Prostate gland (tissue), 2 donors: ENCODE measurements at regions not wholly inside any gene's neighbourhood (a gene's known extent, or its start where the extent isn't known, plus 50 kb on each side); places are given as distances from the start of the nearest gene placed in this dataset.

ENCODE experiments used
- DNase-seq: peaks from one replicate; pipeline ENCODE4 v3.0.0-alpha.2; 2019; ENCODE audit warnings: low spot score
- H3K27ac ChIP-seq, 2 donors: fragments of 200-600 bp; sonication (generic); 2 replicates each; pipeline ENCODE4 v1.5.1; 2017 to 2019
- H3K27me3 ChIP-seq: fragments of 200-600 bp; sonication (generic); replicated peaks from 2 replicates; pipeline ENCODE4 v1.5.1; 2019; ENCODE audit not compliant: insufficient read depth
- H3K36me3 ChIP-seq, 2 donors: fragments of 200-600 bp; sonication (generic); 1 replicate in 1 of 2; 2 replicates in 1 of 2; pipeline versions ENCODE4 v1.5.1 to v1.8.1; 2017 to 2019
- H3K4me1 ChIP-seq: fragments of 200-600 bp; sonication (generic); replicated peaks from 2 replicates; pipeline ENCODE4 v1.5.1; 2019
- H3K4me3 ChIP-seq, 2 donors: fragments of 200-600 bp; sonication (generic); 2 replicates each; pipeline ENCODE4 v1.5.1; 2017 to 2019
- H3K9me3 ChIP-seq: fragments of 200-600 bp; sonication (generic); 2 replicates; pipeline ENCODE4 v1.5.1; 2017
- POLR2A ChIP-seq: fragments of 450-650 bp; IDR thresholded peaks from one replicate; pipeline ENCODE4 v1.6.1; 2016; ENCODE audit warnings: antibody characterized with exemption, mild to moderate bottlenecking
- POLR2AphosphoS5 ChIP-seq: sonication (generic); formaldehyde crosslinking; IDR thresholded peaks from one replicate; pipeline ENCODE4 v1.6.1; 2017; ENCODE audit warnings: antibody characterized with exemption
- WGBS: methylation state at CpG from one replicate; pipeline ENCODE4 v1.1.5; 2018; 5-methylcytosine and 5-hydroxymethylcytosine counted together
- intact Hi-C: fragments of 100-400 bp; cut with DNase I; formaldehyde crosslinking; loops from one replicate; pipeline ENCODE4 v1.14.2; 2022
- TF ChIP-seq, protein P1 (sequence below), 4 experiments: fragments of 200-600 bp in 2 of 4; fragments of 450-650 bp in 2 of 4; sonication (generic) in 2 of 4; IDR thresholded peaks; 1 replicate in 3 of 4; 2 replicates in 1 of 4; pipeline ENCODE4 v1.5.1; 2016 to 2019; ENCODE audit warnings: antibody characterized with exemption in 4 of 4, mild to moderate bottlenecking in 2 of 4, moderate library complexity in 2 of 4

DNA sequence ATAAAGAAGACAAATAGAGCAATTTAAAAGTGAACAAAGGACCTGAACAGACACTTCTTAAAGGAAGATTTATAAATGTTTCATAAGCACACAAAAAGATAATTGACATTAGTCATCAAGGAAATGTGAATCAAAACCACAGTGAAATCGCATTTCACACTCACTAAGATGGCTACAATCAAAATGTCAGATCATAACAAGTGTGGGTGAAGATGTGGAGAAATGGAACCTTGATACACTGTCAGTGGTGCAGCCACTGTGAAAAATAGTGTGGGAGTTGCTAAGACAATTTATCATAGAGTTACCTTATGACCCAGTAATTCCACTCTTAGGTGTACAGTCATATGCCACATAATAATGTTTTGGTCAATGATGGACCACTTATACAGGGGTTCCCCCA, 54.5 kb upstream of the HTR4 start:
- 63% methylated on average over 1 of the region's 1 CpG for WGBS
- Histone ChIP-seq H3K36me3 (no peaks in the 10 kb centered on the region), H3K4me1 (no peaks in the 10 kb centered on the region), H3K4me3 (no peak overlapping the region), H3K9me3 (no peaks in the 10 kb centered on the region), H3K27ac (no peak overlapping the region), H3K27me3 (no peaks in the 10 kb centered on the region)
- DNase-seq = no peak
- intact Hi-C loops = no loop called here
- TF ChIP-seq, protein P1, sequence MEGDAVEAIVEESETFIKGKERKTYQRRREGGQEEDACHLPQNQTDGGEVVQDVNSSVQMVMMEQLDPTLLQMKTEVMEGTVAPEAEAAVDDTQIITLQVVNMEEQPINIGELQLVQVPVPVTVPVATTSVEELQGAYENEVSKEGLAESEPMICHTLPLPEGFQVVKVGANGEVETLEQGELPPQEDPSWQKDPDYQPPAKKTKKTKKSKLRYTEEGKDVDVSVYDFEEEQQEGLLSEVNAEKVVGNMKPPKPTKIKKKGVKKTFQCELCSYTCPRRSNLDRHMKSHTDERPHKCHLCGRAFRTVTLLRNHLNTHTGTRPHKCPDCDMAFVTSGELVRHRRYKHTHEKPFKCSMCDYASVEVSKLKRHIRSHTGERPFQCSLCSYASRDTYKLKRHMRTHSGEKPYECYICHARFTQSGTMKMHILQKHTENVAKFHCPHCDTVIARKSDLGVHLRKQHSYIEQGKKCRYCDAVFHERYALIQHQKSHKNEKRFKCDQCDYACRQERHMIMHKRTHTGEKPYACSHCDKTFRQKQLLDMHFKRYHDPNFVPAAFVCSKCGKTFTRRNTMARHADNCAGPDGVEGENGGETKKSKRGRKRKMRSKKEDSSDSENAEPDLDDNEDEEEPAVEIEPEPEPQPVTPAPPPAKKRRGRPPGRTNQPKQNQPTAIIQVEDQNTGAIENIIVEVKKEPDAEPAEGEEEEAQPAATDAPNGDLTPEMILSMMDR (IDR thresholded peaks at IDR 0.05) = no peak
- TF ChIP-seq POLR2AphosphoS5 = no peak
- no peak for TF ChIP-seq POLR2A

DNA sequence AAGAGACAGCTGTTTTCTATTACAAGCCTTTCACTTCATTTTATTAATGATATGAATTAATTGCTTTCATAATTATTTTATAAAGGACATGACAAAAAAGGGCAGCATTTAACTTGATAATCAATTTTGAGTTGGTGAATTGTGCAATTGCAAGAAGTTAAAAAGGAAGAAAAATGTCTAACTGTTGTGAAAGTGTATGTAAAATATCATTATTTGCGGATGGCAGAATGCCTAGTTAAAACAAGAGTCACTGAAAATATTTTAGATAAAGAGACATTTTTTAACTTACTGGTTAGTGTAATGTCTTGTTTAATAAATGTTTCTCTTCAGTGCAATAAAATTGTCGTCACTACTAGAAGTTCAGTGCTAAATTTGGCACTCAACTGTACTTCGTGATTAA, 57.6 kb upstream of the HTR4 start:
- no peaks in the 10 kb centered on the region for H3K36me3 ChIP-seq
- intact Hi-C loops = no loop called here
- H3K4me1 ChIP-seq = no peaks in the 10 kb centered on the region
- H3K27ac ChIP-seq = no peak overlapping the region
- no peak for TF ChIP-seq POLR2A
- no peak for TF ChIP-seq POLR2AphosphoS5
- TF ChIP-seq, protein P1 (IDR thresholded peaks at IDR 0.05) = no peak
- no peaks in the 10 kb centered on the region for H3K27me3 ChIP-seq
- H3K4me3 ChIP-seq = no peak overlapping the region
- WGBS = 47% methylated on average over 3 of the region's 3 CpGs
- no peak for DNase-seq
- H3K9me3 ChIP-seq = no peaks in the 10 kb centered on the region

DNA sequence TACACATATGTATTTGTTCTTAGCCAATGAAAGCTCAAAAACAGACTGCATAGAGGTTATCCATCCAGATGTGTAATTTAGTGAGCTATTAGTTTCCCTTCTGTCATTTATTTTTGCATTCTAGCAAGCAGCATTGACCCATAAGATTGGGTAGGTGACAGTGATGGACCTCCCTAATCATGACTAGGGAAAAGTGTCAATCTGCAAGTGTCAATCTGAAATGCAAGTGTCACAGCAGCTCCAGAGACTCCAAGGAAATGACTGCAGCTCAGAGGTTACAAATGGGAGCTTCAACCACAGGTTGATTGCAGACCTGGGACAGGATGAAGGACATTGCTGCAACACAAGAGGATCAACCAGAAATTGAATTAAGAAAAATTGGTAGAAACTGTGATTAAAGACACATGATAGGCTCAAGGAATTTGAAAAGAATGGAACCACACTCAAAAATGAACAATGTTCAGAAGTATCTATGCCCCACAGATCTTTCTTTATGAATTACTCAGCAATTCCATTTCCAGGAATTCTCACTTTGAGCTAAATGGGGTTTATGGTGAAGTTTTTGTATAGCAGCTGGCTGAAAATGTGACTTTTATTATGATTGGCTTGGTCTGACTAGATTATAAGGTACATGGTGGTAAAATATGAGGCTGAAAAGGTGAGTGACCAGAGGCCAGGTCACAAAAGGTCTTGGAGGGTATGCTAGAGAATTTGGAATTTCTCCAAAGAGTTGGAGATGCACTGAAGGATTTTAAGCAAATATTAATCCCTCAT, 59.6 kb upstream of the HTR4 start:
- Histone ChIP-seq H3K27ac (no peak overlapping the region), H3K4me3 (no peak overlapping the region), H3K36me3 (no peaks in the 10 kb centered on the region), H3K4me1 (no peaks in the 10 kb centered on the region), H3K27me3 (no peaks in the 10 kb centered on the region), H3K9me3 (no peaks in the 10 kb centered on the region)
- DNase-seq = no peak
- TF ChIP-seq, protein P1 (IDR thresholded peaks at IDR 0.05) = no peak
- TF ChIP-seq POLR2A = no peak
- no peak for TF ChIP-seq POLR2AphosphoS5
- intact Hi-C loops = no loop called here

DNA sequence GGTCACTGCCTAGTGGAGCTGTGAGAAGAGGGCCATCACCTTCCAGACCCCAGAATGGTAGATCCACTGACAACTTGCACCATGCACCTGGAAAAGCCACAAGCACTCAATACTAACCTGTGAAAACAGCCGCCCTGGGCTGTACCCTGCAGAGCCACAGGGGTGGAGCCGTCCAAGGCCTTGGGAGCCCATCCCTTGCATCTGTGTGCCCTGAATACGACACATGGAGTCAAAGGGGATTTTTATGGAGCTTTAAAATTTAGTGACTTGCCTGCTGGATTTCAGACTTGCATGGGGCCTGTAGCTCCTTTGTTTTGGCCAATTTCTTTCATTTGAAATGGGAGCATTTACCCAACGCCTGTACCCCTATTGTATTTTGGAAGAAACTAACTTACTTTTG, 62.4 kb upstream of the HTR4 start:
- no peak overlapping the region for H3K27ac ChIP-seq
- H3K4me3 ChIP-seq = no peak overlapping the region
- H3K27me3 ChIP-seq = no peaks in the 10 kb centered on the region
- no peaks in the 10 kb centered on the region for H3K9me3 ChIP-seq
- H3K36me3 ChIP-seq = no peaks in the 10 kb centered on the region
- TF ChIP-seq, protein P1 (IDR thresholded peaks at IDR 0.05) = no peak
- TF ChIP-seq POLR2A (no peak), POLR2AphosphoS5 (no peak)
- intact Hi-C loops = no loop called here
- H3K4me1 ChIP-seq = no peaks in the 10 kb centered on the region
- 61% methylated on average over 4 of the region's 4 CpGs for WGBS
- DNase-seq = no peak

DNA sequence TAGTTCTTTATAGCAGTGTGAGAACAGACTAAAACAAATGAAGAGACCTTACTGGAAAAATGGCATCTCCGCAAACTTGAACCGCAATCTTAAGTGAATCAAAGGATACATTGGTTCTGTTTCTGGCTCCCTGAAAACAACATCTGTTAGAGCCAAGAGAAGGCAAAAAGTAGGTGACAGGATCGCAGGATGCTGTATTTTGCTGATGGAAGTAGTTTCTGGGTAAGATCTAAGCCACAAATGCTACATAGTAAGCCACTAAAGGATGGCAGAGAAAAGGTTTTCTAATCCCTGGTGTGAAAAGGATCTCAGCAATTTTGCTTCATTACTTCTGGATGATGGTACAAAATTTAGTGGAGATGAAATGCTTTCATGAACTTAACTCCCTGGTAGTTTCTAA, 63.3 kb upstream of the HTR4 start:
- DNase-seq = no peak
- Histone ChIP-seq H3K9me3 (no peaks in the 10 kb centered on the region), H3K4me1 (no peaks in the 10 kb centered on the region), H3K4me3 (no peak overlapping the region), H3K27me3 (no peaks in the 10 kb centered on the region), H3K27ac (no peak overlapping the region), H3K36me3 (no peaks in the 10 kb centered on the region)
- intact Hi-C loops = no loop called here
- TF ChIP-seq POLR2AphosphoS5 (no peak), POLR2A (no peak)
- TF ChIP-seq, protein P1 (IDR thresholded peaks at IDR 0.05) = no peak
- 97% methylated on average over 3 of the region's 3 CpGs for WGBS
